CMK (cell line): ENCODE measurements at regions not wholly inside any gene's neighbourhood (a gene's known extent, or its start where the extent isn't known, plus 50 kb on each side); places are given as distances from the start of the nearest gene placed in this dataset.
"Not testable (repeated sequence)": the region's sequence is repeated elsewhere in the genome, so short reads cannot be mapped to it uniquely, and the experiment has no call there.

Experiments used
- DNase-seq: peaks from one replicate; pipeline ENCODE4 v3.0.0-alpha.2; 2010; ENCODE audit warnings: low read depth

DNA sequence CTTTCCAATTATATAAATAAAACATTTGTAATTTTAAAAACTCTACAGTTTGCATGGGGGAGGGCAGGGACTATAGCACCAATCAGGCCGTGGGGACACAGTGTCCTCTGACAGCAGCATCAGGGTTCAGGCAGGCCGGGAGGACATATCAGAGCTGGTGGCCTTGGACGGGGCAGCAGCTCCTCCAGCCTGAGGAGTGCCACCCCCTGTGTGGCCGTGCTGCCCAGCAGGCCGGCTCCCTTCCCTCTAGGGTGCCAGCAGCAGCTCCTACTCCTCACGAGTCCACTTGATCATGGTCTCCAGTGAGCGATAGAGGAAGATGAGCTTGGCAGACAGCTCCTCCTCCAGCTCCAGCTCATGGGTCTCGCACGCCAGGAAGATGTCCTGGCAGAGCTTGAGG lies 144.0 kb upstream of the PHACTR3 start:
- DNase-seq = no peak

DNA sequence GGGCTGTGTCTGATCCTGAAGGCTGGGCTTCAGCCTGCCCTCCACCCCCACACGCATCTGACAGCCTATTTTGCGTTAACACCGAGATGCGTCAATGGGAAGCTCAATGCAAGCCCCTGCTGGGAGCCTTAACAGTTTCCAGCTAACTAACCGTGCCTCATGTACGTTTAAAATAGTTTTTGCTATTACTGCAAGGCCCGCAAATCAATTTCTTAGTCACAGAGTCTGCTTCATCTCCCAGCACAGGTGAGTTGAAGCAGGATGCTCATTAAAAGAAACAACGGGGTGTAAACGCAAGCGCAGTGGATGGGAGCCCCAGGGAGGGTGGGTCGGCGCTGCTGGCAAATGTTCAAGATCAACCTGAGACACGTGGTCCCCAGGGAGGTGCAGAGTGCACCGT lies 142.8 kb upstream of the PHACTR3 start:
- DNase-seq = no peak

DNA sequence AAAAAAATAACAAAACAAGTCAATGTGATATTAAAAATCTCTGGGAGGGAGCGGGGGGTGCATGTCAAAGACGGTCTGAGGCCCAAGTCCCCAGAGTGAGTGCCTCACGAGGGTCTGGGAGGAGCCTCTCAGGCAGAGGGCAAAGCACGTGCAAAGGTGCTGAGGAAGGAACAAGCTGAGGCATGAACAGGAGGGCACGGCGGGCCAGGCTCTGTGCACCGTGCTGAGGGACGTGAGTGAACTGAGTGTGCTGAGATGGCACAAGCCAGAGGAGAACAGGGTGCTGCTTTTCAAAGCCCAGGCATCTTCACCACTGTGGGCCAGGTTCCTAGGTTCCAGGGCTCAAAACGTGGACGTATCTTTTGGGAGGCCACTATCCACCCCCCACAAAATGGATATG lies 142.1 kb upstream of the PHACTR3 start:
- no peak for DNase-seq

DNA sequence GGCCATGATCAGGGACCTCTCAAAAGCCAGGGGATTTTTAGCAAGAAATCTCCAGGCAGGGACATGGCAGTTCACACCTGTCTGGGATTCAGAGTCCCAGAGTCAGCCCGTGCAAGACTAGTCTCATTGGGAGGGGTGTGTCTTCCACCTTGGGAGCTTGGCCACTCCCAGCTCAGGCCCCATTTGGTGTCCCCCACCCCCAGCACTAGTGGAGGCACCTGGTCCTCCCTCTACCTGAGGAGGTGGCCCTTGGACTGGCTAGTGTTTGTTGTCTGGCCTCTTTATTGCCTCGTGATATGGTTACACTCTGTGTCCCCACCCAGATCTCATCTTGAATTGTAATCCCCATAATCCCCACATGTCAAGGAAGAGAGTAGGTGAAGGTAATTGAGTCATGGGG lies 140.8 kb upstream of the PHACTR3 start:
- no peak for DNase-seq

DNA sequence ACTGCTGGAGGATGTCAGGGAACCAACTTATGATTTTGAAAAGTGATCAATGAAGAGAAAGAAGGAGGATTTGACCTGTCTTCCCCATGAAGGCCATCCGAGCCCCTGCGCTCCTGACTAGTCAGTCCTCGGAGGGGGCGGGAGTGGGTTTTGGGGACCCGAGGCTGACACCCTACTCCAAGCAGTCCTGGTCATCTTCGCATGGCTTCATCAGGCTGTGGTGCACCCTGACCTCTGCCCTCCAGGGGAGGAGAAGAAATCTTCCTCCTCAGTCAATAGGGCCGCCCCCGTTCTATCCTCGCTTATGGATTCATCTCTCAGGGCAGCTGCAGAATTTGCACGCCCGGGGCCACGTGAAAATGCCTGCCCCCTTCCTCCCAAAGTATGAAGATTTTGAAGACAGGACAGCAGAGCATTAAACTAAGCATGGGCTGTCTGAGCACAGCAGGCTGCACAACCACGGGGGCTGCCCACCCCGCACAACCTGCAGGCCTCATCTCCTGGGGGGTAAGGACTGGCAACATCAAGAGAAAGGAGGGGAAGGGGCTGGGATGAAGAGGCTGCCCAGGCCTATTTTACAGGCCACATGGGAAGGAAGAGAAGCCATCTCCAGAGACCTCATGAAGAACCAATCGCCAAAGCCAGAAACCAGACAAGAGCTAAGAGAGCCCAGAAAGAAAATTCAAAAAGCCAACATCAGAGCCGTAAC lies 138.1 kb upstream of the PHACTR3 start:
- no peak for DNase-seq

DNA sequence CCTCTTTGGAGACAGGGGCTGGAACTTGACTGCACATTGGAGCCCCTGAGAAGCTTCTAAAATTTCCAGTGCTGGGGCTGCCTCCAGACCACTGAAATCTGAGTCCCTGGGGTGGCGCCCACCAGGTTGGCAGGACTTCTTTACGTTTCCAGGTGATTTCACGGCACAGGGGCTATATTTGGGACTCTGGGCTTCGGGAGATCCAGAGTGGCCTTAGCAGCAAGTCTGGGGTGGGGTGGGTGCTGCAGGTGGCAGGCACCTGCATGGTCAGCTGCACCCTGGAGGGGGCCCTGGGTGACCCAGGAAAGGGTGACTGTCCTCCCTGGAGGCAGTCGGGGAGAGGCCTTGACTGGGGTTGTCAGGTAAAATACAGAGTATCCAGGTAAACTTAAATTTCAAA lies 135.5 kb upstream of the PHACTR3 start:
- DNase-seq = no peak

DNA sequence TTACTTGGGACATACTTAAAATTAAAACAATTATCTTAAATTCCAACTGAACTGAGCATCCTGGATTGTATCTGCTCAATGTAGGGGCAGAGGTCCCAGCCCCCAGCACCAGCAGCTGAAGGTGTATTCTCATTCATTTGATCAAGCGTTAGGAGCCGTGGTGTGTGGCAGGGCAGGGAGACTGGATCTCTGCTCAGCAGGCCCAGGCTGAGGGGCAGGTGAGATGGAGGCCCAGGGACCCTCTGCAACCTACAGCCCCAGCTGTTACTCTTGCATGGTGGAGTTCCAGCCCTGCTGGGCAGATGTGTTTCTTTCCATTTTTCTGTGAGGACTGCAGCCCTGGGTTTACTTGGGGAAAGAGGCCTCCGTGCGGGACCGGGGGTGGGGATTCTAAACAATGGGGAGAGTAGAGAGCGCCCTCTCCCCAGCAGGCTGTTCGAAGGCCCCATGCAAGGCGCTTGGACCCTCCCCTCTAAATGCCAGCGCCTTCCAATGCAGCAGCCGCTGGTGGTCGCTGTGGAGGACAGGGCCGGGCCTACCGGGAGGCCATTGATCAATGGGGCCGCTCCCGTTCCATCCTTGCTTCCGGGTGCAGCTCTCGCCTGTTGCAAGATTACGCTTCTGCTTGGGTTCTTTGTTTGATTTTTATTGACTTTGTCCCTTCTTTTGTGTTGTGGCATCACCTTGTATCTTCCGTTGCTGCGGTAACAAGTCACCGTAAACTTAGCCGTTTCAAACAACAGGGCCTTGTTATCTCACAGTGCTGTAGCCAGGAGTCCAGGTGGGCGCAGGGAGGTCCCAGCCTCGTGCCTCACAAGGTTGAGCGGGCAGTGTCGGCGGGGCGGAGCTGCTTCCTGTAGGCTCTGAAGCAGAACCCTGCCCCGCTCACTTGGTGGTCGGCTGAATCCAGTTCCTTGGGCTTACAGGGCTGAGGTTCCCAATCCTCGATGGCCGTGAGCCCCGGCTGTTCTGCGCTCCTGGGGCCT lies 134.8 kb upstream of the PHACTR3 start:
- DNase-seq = no peak

DNA sequence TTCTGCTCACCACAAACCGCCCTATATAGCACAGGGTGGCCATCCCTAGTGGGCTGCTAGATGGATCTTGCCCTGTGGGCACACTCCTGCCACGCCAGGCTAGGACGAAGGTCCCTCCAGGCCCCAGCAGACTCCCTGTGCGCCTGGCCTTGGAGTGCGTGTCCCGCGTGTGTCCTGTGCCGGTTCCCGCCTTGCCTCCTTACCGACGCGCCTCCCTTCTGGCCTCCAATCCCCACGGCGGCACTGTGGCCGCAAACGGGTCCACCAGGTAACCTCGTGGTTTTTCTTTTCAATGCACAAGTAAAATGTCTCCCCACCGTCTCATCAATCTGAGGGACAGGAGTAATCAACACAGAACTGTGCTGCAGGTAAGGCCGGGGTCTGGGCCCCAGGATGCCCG lies 133.8 kb upstream of the PHACTR3 start:
- no peak for DNase-seq

DNA sequence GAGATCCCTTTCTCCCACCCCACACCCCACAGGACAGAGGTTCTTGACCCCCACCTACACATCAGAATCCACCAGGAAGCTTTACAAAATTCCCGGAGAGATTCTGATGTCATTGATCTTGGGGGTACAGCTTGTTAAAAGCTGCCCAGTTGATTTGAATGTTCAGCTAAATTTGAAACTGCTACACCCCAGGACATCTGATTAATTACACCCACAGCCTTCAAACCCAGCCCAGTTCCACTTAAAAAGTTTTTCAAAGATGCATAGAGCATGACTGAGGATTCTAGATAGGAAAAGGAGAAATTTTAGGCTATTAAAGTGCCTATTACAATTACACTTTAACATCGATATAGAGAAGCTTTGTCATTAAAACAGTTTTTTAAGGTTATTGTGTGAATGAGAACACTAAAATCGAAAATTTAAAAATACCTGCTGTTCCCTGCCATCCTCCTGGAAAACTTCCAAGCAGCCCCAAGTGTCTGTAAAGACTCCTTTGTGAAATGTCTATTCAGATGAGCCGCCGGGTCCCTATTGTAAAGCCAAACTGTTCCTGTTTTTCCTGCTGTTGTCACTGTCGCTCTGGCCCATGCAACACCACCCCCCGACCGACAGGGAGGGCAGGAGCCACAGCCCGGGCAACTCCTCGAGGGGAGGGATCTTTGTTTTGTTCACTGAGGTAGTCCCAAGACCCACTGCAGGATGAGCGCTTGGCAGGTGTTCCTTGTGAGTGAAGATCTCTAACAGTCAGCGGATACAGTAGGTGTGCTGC lies 132.5 kb upstream of the PHACTR3 start:
- no peak for DNase-seq

DNA sequence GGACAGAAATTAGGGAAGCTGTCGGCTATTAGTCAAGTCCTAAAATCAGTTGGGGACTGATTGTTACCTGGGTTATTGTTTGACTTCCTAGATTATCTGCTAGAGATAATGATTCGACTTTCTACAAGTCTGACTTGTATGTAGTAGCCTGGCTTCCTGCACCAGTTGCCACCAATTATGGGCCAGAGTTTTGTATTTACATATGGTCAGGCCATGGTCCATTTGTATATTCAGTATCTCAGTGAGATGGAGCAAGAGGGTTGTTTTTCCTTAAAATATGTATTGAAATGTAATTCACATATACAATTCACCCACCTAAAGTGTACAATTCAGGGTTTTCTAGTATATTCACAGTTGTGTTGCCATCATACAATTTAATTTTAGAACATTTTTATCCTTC lies 130.6 kb upstream of the PHACTR3 start:
- DNase-seq = no peak

DNA sequence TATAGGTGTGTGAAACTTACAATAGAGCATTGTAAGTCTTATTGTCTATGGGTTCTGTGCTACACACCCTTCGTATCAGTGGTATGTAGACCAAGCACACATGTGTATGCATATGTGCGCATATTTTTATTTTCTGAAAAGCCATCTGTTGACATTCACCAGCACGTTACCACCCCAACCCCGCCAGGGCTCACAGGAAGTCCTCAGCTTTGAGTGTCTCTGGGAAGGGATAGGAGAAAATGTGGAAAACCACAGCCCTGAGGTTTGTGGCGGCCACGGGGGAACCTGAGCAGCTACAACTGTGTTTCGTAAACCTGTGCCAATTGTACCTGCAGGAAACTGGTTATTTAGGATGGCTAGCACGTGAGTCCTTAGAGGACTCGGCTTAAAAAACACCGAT lies 123.3 kb upstream of the PHACTR3 start:
- no peak for DNase-seq

DNA sequence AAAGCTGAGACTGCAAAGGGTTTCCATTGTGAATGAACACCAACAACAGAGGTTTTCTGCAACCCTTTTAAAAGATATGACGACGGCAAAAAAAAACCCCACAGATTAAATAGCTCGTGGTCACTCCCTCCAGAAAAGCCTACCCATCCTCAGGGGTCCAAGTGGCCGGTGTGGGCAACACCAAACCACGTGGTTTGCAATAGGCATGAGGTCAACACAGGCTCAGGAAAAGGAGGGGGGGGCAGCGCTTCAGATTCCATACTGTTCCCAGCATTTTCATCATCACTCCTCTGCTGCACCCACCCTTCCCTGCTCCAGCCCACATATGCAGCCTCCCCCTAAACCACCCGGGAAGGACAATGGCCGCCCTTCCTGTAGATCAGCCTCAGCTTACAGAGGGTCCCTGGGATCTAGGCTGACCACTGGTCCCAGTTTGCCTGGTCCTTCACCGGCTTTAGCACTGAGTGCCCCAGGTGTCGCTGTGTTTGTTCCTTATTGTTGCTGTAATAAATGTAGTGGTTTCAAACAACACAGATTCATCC lies 122.8 kb upstream of the PHACTR3 start:
- no peak for DNase-seq

DNA sequence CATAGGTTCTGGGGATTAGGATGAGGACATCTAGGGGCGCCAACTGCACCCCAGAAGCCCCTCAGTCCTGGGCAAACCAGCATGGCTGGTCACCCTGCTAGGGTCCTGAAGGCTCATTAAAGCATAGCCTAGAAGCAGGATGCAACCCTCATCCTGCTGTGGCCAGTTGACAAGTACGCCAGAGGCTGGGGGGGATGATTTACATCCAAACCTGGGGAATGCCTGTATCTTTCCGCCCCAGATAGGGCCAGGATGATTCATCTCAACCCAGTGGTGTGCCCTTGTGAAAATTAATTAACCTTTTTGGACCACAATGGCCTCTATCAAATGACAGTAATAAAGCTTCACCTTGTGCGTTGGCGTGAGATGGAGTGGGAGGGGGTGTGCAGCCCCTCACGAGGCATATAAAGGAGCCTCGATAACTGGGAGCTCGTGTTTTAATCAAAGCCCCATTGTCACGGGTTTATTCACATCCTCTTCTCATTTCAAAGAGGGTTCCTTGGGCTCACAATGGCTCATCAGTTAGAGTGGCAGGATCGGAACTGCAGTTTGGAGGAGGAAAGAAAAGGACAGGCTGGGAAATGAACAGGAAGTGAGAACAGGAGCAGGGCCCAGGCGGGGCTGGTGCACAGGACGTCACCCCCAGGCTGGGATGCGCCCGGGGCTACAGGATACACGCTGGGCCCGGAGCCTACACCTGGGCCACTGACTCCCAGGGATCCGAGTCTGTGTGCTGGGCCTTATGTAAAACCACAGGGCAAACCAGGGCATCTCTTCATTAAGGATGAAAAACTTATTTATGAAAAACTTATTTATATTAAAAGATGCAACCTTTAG lies 121.8 kb upstream of the PHACTR3 start:
- DNase-seq = no peak

DNA sequence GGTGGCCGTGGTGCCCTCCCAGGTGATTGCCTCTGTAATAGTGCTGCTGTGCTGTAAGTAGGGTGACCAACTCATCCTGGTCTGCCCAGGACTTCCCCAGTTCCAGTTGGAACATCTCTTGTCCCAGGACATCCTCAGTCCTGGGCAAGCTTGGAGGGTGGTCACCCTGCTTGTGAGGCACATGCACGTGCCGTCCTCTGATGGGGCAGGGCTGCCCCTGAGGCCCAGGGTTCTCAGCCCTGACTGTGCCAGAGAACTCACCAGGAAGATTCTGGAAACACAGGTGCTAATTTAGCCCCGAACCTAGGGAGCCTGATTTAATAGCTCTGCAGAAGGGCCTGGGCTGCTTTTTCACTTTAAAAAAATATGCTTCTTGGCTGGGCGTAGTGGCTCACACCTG lies 120.9 kb upstream of the PHACTR3 start:
- no peak for DNase-seq

DNA sequence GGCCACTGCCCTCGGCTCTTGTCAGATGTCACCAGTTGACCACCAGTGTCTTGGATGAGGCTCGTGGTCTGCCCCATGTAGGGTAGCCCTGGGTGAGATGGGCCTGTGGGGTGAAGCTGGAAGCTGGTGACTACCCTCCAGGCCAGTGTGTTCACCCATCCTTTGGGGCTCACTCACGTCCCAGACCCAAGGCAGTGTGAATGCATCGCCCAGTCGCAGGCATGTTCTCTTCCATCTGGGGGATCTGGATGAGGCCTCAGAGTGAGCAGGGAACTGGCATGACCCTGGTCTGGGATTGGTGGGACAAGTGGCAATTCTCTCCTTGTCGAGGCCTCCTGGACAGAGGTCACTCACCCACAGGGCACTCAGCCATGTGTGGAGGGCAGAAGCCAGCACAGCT lies 120.1 kb upstream of the PHACTR3 start:
- no peak for DNase-seq

DNA sequence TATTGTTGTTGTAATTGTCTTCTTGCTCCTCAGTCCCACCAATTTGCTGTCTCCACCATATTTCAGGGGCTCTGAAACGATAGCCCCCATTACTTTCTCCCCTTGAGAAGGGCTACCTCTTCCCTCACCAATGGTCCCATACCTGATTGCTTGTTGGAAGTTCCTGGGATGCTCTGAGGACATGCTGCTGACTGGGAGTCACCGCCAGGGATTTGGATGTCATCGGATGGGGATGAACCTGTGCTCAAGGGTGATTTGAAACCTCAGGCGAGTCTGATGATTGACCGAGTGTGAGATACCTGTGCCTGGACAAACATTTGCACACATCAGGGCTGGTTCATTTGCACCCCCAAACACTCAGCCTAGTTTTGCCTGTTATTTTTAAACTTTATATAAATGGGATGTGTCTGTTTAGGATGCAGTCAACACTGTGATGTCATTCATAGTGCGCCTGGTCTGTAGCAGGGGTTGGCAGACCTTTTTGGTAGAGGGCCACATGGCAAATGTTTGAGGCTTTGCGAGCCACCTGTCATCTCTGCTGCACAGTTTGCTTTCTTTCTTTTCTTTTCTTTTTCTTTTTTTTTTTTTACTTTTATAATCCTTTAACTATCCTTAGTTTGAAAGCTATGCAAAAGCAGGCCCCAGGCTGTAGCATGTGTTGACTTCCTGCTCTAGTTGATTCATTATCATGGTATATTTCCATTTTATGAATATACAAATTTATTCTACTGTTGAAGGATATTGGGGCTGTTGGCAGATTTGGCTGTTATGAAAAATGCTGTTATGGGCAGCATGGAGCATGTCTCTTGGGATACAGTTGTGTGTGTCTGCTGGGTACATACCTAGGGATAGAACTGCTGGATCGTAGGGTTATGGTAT lies 118.5 kb upstream of the PHACTR3 start:
- DNase-seq = no peak

DNA sequence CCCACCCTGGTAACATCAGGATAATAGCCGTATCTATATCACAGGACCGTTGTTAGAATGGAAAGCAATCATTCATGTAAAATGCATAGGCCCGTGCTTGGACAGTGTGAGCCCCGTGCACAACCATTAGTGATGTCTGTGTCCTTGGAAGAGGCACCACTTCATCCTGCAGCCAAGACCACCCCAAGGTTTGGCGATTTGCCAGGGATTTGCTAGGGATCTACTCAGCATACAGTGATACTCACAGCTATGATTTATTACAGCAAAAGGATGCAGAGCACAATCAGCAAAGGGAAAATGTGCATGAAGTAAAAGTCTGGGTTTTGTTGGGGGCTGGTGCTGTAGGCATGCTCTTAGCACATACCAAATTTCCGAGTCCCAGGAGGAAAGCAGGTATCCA lies 115.9 kb upstream of the PHACTR3 start:
- not testable (repeated sequence) for DNase-seq

DNA sequence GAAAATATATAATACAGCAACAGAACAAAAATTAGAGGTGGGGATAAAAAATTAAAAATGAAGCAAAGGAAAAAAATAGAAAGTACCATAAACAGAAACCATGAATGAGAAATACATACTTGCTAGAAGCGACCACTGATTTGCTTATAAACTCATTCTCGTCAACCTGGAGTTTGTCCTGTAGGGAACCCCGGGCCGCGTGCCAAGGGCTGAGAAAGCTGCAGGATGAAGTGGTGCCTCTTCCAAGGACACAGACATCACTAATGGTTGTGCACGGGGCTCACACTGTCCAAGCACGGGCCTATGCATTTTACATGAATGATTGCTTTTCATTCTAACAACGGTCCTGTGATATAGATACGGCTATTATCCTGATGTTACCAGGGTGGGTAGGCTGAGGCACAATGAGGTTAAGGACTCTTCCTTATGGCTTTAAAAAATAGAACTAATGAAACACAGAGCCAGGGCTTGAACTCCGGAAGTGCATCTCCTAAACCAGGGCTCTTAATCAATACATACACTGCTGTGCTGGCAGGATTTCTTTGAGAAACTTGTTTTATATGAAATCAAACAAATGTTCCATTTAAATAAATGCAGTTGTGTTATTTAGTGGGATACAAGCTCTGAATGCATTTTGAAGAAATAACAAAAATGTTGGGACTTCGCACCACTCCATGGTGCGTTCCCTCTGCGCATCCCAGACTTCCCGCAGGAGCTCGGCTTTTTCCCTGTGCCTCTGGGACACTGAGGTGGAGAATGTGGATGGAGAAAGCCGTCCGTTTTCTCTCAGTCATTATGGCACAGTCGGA lies 113.9 kb upstream of the PHACTR3 start:
- not testable (repeated sequence) for DNase-seq

DNA sequence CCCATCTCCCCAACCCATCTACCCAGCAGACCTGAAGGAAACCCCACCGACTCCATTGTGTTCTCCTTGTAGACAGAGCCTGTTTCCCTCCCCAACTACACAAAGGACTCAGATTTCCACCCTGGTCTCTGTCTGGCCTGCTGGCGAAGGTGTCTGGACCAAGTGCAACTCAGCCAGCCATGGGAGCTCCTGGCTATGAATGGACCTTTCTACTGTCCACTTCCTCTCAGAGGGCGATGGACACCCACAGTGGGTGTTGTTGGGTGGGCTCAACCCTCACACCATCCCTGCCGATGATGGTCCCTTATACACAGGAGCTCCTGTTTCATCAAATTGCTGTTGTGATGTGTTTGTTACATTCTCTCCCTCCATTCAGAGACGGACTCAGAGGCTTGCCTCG lies 112.5 kb upstream of the PHACTR3 start:
- DNase-seq = no peak

DNA sequence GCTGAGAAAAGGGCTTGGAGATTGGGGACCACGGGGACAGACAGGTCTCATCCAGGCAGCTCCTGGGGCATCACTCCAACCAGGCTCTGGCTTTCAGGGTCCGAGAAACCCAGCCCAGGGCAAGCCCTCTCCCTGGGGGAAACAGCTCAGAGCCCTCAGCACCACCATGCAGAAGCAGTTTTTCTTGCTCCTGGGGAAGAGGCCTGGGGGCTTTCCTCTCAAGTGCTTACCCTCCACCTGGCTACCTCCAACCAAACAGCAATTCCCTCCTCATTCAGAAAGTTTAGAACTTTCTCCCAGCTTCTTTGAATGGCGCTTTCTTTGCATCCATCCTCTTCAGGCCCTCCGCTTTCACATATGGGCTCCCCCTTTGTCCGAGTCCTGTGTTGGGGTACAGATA lies 110.4 kb upstream of the PHACTR3 start:
- DNase-seq = no peak
